GM12892 (cell line): ENCODE measurements at regions not wholly inside any gene's neighbourhood (a gene's known extent, or its start where the extent isn't known, plus 50 kb on each side); places are given as distances from the start of the nearest gene placed in this dataset.

ENCODE experiments used
- DNase-seq: peaks from one replicate; pipeline ENCODE4 v3.0.0; 2011; ENCODE audit not compliant: insufficient read length
- FAIRE-seq: peaks from 2 replicates; lab custom pipeline; 2011; peaks lifted over from hg19 to GRCh38; lab: Jason Lieb, UNC
- POLR2A ChIP-seq: IDR thresholded peaks from 2 replicates; pipeline ENCODE4 v1.6.1; 2011; ENCODE audit warnings: low read depth, low read length, control low read depth
- POLR2AphosphoS5 ChIP-seq: IDR thresholded peaks from 2 replicates; pipeline ENCODE4 v1.6.1; 2011; ENCODE audit warnings: low read depth, low read length, control low read depth
- TAF1 ChIP-seq: IDR thresholded peaks from 2 replicates; pipeline ENCODE4 v1.6.1; 2011; ENCODE audit warnings: low read depth, mild to moderate bottlenecking, control low read depth, low read length, borderline replicate concordance

DNA sequence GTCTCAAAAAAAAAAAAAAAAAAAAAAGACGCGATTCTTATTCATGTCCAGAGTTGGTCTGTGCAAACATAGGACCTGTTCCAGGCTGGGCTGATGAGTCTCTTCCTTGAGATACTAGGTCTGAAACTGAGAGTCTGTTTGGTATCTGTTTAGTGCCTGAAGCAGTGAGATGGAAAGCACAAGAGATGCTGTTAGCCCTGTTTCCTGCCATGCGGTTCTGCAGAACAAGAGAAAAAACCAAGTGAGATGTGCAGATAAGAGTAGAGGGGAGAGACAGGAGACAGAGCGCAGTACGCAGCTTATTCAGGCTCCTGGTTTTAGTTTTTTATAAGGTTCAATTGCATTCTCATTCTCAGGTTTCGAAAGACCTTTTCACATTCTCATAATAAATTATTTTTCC lies 85.8 kb upstream of the PRKCQ start:
- TF ChIP-seq TAF1 = no peak
- FAIRE-seq (no peak), DNase-seq (no peak)

DNA sequence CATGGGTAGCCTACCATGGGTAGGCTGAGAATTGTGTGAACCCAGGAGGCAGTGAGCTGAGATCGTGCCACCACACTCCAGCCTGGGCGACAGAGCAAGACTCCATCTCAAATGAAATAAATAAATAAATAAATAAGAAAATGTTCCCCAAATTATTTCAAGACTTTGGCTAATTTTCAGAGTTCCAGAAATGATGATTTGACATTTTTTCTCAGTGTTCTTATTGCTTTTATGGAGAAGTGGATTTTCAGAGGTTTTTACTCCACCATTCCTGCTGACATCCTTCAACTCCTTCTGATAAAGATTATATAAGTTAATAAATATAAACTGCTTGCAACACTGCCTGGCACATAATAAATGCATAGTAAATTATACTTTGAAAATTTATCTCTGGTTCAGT lies 80.4 kb upstream of the PRKCQ start:
- TF ChIP-seq POLR2AphosphoS5 (no peak), POLR2A (no peak), TAF1 (no peak)
- FAIRE-seq (no peak), DNase-seq (no peak)

DNA sequence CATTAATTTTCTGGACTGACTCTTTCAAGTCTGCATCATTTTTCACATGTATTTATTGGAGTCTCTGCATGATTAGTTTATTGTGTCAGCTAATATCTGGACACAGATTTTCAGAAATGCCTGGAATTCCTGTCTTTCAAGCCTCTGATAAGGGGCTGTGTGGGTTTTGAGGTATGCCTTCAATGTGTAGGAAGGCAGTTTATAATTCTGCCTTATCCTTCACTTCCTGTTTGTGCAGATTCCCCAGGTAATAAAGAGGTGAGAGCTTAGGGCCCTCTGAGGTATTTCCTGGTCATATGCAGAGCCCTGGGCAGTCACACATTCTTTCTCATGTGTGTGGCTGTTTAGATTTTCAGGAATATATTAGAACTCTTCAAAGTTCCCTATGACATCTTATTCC lies 79.4 kb upstream of the PRKCQ start:
- FAIRE-seq = no peak

DNA sequence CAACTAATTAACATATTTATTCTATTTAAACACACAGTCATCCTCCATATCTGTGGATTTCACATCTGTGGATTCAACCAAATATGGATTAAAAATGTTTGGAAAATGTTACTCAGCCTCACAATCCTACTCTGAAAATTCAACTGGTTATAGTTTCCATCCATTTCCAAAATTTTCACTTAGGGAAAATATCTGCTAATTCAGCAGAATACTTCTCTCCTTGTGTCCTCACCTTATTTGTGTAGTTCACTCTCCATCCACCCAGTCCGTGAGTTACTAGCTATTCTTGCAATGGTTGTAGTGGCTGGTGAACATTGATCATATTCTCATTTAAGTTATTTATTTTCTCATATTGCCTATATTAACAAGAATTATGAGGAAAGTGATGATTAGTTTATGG lies 77.6 kb upstream of the PRKCQ start:
- TF ChIP-seq POLR2A (no peak), TAF1 (no peak), POLR2AphosphoS5 (no peak)
- FAIRE-seq (no peak), DNase-seq (no peak)

More for the DNA sequence above, 79.4 kb upstream of the PRKCQ start:
- TF ChIP-seq TAF1 (no peak), POLR2AphosphoS5 (no peak), POLR2A (no peak)
- DNase-seq = no peak

DNA sequence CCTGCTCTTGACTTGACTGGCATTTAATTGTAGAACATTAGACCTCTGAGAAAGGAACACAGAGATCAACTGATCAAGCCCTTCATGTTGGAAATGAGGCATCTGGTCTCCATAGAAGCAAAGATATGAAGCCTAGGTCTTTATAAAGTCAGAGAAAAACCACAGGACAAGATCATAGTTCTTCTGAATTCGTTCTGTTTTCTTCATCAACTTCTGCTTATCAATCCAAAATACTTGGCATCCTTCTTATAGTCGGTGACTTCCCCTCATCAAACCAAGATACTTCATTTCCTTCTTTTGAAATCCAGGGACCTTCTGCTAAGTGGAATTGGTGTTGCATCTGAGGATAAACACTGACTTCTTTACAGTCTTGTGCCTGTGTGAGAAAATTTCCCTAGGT lies 77.1 kb upstream of the PRKCQ start:
- TF ChIP-seq TAF1 (no peak), POLR2AphosphoS5 (no peak), POLR2A (no peak)
- no peak for DNase-seq
- FAIRE-seq = no peak

DNA sequence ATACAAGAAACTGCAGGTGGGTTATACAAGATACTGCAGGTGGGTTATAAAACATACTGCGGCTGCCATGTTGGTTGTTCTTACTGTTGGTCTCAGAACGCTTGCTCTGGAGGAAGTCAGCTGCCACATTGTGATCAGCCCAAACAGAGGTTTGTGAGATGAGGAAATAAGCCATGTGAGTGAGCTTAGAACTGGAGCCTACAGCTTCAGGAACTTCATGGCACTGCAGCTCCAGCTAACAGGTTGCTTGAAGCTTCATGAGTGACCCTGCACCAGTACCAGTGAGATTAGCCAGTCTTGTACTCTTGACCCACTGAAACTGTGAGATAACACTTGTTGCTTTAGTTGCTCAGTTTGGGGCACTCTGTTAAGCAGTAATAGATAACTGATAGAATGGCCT lies 74.5 kb upstream of the PRKCQ start:
- no peak for TF ChIP-seq POLR2AphosphoS5
- TF ChIP-seq POLR2A = no peak
- TF ChIP-seq TAF1 = no peak
- DNase-seq = no peak
- FAIRE-seq = no peak

DNA sequence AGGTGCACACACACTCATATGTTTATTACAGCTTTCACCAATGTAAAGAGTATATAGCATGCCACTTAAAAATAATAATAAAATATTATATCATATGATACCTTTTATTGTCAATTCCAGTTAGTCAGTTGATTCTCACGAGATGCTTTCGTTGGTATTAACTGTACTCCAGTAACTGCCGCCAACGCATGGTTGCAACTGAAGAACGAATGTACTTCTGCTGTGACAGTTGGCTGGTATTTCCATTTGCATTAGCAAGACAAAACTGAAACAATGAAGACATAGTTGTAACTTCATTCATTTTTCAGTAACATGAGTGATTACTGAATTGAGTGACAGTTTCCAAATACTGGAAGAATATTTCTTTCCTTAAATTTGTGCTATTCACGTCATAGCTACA lies 70.5 kb upstream of the PRKCQ start:
- FAIRE-seq = no peak
- TF ChIP-seq POLR2AphosphoS5 (no peak), POLR2A (no peak), TAF1 (no peak)
- no peak for DNase-seq

DNA sequence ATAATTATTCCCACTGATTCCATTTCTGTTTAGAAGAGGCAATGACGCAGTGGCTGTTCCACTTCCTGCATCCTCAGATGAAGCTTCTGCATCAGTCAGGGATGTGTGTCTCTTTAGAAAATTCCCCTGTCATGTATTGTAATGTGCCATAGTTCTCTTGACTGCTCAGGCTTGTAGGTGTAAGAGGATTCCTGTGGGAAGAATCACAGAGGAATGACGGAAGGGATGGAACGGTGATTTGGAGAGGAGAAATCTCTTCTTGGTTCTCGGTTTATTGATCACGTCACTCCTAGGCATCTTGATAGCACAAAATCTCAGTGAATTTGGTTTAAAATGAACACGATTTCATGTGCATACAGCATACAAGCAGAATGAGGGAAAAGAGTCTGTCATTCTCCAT lies 69.8 kb upstream of the PRKCQ start:
- FAIRE-seq = no peak
- TF ChIP-seq TAF1 (no peak), POLR2A (no peak), POLR2AphosphoS5 (no peak)

DNA sequence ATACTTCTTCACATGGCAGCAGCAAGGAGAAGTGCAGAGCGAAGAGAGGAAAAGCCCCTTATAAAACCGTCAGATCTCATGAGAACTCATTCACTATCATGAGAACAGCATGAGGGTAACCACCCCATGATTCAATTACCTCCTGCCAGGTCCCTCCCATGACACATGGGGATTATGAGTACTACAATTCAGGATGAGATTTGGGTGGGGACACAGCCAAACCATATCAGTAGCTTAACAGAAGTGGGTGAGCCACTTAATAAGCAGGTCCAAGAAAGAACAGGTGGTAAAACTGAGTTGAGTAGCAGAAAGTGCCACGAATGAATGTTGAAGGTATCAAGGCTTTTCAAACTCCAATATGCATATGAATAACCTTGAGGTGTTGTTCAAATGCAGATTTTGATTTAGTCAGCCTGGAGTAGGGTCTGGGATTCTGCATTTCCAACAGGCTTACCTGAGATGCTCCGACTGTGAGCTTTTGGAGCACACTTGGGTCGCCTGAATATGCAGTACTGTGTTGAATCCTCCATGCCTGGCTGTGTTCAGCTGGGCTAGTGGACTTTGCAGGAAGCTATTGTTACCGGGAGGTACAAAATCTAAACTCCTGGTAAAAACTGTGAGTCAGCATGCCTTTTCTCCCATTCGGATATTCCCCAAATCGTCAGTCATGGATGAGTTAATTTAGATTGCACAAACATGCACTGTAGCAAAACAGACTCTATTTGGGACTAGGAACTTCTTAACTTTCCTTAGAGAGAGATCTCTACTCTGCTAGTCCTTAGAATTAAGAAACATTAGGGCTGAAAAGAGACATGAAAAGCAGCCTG lies 69.0 kb upstream of the PRKCQ start:
- DNase-seq = no peak
- no peak for FAIRE-seq
- TF ChIP-seq POLR2A (no peak), POLR2AphosphoS5 (no peak), TAF1 (no peak)

More for the DNA sequence above, 69.8 kb upstream of the PRKCQ start:
- no peak for DNase-seq

DNA sequence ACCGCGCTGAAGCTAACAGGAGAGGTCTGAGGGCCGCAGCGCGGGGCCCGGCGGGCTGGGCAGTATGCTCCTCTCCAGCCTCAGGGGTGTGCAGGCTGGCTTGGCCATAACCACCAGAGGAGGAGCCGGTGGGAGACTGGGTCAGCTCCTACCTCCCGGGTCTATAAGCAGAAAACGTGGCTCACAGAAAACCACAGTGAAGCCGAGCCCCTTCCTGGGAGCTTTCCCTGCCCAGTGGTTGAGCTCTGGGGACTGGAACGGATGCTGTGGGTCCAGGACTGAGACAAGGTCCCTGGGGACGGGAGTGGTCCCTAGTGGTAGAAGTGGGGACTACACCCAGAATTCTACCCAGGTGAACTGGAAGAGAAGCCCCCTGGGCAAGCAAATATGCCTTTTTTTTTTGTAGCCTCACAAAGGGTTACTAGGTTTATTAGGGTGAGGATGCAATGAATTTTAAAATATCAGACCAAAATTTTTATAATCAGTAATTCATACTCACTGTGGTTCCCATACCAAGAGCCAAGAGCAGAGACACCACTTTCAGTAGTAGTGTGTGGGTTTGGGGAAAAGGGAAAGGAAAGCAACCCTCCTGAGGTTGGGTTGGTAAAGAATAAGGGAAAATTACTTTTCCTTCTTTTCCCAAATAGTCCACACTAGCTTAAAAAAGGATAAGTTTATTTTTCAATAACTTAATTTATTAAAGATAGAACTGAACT lies 67.9 kb upstream of the PRKCQ start:
- FAIRE-seq = peak; percentile 27
- DNase-seq = peak; percentile 38
- TF ChIP-seq POLR2AphosphoS5 = no peak
- no peak for TF ChIP-seq POLR2A
- TF ChIP-seq TAF1 = no peak

DNA sequence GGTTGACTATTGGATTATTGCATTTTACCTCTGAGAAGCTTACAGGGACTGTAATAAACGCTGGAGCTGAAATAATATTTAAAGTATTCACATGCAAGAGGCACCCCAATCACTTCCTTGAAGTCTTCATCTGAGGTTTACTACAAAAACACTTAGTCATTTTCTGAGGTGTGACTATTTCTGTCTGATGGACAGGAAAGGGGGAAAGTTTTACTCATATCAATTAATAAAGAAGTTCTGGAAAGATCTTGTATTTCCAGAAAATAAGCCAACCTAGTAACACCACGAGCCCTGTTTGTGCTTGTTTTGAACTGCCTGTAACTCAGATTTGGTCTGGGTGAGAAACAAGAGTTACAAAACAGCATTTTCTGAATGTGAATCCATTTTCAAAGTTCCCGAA lies 63.9 kb upstream of the PRKCQ start:
- no peak for TF ChIP-seq TAF1
- TF ChIP-seq POLR2A = no peak
- FAIRE-seq (no peak), DNase-seq (no peak)

DNA sequence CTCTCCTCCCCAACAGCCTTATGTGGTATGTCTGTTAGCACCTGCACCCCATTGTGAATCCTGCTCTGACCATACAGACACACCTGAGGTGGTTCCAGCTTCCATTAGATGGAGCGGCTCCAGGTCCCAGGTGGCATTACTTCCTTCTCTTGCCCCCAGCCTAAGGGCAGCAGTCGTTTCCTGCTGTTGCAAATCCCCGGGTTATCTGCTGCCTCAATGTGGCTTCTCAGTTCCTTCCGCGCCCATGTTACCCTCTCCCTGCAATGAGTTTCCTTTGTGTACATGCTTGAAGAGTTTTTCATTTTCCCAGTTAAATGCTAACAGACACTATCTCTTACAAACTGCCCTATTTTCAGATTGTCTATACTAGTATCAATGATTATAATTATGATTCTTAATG lies 62.8 kb upstream of the PRKCQ start:
- no peak for DNase-seq
- FAIRE-seq = no peak
- TF ChIP-seq POLR2A (no peak), POLR2AphosphoS5 (no peak), TAF1 (no peak)
